GM18861 (cell line): ENCODE measurements at regions not wholly inside any gene's neighbourhood (a gene's known extent, or its start where the extent isn't known, plus 50 kb on each side); places are given as distances from the start of the nearest gene placed in this dataset.
"Not testable (repeated sequence)": the region's sequence is repeated elsewhere in the genome, so short reads cannot be mapped to it uniquely, and the experiment has no call there.

Experiments used
- ATAC-seq: cut with Tn5 transposase; IDR thresholded peaks from one replicate; pipeline ENCODE4 v1.9.1; 2021; ENCODE audit not compliant: unreplicated experiment

DNA sequence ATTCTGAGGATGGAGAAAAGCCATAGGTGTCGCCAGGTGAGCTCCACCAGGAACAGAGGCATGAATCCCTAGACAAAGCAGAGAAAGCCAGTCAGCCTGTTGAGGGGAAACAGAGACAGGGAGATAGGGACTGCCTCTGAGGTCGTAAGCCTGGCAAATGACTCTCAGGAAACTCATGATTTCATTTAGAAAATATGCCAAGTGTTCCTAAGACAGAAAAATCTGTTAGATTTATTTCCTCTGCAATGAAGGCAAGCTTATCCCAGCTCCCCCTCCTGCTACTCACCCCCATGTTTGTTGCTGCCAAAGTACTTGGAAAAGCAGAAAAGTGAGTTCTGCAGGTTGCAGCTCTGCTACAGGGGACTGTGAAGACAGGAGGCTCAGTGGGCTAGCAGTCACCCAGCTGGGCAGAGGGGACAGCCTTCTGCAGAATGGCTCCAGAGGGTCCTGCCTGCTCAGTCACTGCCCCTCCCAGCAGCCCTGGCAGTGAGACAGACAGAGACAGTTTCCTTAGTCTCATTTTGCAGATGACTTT is 184.3 kb downstream of the ADRA2A start:
- ATAC-seq = no peak

DNA sequence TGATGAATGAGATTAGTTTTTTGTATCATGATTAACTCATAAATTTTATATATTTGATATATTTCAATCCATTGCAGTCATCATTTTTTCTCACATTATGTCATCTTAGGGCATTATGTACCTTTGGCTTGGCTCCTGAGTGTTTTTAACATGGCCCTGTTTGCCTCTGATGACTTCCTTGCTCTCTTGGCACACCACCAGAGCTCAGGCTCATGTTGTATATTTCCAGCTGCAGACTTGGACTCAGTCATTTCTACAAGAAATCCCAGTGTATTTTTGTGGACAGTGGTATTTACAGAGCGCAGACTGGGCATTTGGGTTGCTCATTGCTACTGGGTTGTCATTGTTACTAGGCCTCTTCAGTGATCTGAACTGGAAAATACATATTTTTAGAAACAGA is 188.5 kb downstream of the ADRA2A start:
- no peak for ATAC-seq

DNA sequence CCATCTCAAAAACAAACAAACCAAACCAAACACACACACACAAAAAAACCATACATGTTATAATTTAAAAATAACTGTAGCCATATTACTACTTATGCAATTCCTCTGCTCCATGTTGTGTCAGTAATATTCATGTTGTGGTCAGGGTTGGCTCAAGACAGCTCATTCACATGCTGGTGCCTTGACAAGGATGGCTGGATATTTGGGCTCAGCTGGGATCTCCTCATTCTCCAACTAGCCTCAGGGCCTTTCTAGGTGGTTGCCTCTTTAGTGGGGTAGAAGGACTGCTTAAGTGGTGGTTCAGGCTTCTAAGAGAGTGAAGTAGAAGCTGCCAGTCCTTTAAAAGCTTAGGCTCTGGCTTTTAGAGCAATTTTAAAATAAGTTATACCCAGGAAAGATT is 189.3 kb downstream of the ADRA2A start:
- ATAC-seq = no peak

DNA sequence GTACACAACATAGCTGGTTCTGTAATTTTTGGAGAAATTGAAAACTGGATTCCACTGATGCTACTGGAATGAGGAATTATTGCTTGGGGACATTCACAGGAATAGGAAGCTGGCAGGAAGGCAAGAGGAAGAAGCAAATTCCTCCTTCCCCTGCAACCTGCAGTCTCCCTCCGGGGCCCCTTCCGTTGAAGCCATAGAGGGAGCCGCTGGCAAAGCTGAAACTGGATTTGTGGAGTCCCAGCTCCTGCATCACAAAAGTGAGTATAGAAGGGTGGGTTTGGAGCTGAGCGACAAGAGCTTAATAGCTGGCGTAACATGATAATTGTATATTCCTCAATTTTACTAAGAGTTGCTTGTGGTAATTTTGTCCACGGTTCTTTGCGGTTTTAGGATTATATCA is 190.8 kb downstream of the ADRA2A start:
- no peak for ATAC-seq

DNA sequence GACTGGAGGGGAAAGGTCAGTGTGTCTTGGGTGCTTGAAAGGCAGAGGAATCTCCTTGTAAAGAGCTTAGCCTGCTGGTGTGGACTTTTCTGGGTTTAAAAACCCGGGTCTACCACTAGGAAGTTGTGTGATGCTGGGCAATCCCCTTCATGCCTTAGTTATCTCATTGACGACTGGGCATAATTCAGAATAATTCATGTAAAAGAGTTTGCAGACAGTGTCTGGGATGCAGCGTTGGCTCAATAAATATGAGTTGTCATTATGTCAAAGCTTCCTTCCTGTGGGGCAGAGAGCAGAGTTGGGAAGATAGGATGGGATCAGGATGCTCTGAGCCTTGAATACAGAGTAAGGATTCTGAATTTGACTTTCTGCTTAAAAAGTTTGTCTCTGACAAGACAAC is 196.4 kb downstream of the ADRA2A start:
- no peak for ATAC-seq

DNA sequence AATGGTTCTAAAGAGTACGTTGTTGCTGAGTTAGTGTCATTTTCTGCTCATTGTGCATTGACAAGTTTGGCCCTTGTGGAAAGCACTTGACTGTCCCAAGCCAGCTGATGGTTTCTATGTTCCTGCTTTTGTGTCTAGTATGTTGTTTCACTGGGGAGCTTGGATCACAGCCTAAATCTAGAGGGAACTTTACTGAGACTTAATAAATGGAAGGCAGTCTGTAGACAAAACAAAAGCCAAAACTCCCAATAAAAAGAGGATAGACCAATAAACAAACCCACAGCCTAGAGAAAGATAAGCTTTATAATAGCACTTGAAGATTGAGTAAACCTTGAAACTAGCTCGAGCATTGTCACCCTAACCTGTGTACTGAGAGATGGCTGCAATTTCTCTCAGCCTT is 196.8 kb downstream of the ADRA2A start:
- ATAC-seq = no peak

DNA sequence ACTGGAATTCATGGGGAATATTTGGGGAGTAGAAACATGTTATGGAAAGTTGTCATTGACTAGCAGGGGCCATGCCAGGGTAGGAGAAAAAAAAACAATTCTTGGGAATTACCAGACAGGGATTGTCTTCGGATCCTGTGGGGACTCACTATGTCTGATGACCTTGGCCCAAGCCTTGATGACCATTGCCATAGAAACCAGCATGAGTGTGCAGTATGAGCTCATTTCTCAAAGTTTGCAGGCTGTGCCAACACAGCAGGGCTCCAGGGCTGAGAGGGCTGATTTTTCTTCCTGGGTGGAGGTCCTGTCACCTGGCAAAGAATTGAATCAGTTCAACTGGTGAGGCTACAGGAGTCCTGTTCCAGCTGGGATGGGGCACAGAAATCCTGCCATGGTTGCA is 198.3 kb downstream of the ADRA2A start:
- ATAC-seq = no peak

DNA sequence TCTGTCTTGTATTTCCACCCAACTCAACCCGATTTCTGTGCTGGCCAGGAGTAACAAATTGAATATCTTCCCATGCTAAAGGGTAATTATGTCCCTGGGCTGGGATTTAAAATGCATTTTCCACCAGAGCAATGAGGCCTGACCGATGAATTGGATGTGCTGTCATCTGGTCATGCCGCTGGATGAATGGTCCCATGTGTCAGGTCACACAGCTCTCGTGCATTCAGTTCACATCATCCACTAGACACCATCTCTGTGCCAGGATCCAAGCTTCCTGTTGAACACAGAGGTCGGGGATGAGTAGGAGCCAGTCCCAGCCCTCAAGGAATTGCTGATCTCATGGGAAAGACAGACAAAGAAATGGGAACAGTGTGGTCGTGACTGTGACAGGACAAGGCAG is 200.8 kb downstream of the ADRA2A start:
- ATAC-seq = no peak

DNA sequence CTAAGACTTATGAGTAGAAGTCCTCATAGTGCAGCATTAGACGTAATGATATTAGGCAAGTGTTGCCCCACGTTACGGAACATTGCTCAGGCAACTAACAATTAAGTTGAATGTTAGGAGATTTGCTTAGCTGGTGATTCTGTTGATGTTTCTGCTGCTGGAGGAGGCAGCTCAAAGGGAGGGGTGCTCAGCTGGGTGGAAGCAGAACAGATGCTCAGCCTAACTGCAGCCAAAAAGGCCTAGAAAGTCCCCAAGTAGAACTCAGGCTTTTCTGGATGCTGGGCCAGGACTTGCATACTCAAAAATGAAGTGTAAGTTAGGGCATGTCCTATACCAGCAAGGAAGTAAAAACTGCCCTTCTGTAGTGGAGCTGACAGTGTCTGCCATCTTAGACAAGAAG is 201.4 kb downstream of the ADRA2A start:
- no peak for ATAC-seq

DNA sequence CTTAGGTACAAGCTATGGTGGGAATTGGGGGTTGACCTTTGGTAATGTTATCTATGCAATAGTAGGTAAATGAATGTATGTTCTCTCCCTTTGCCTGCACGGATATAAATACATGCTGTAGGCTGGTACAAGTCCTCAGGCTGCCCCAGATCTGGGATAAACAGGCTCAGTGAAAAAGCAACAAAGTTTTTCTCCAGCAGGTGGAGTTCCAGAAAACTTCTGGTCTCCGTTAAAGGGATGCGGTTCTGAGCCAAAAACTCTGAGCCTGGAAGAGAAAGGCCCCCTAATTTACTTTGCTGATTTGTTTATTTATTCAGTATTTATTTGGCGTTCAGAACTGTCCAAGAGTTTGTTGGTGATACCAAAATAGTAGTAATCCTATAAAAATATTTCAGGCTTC is 204.7 kb downstream of the ADRA2A start:
- ATAC-seq = no peak

DNA sequence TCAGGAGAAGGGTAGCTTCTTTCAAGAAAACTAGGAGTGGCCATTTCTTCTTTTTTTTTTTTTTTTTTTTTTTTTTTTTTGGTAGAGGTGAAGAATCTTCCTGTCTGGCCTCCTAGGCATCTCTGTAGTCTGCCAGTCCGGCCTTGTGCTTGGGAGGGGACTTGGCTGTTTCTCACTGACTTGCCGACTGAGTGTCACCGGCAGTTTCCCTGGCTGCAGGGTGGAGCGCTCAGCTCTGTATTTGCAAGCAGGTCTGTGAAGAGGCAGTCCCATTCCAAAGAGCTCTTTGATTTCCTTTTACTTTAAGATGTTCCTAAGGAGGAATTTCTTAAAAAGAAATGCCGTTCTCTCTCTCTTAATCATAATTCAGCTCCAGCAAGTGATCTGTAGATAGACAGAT is 212.6 kb downstream of the ADRA2A start:
- ATAC-seq = no peak

DNA sequence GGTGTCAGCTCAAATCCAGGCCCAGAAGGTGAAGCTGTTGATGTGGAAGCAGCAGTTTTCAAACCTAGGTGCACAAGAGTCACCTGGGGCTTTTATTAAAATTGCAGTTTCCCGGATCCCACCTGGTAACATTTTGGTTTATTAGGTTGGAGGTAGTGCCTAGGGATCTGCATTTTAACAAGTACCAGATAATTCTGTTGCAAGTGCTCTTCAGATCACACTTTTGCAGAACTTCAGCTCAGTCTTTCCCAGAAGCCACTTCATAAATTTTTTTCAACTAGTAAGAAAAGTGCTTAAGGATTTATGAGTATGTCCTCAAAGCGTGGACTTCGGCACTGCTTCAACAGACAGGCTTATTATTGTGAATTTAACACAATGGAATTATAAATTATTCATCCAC is 213.8 kb downstream of the ADRA2A start:
- ATAC-seq = no peak

DNA sequence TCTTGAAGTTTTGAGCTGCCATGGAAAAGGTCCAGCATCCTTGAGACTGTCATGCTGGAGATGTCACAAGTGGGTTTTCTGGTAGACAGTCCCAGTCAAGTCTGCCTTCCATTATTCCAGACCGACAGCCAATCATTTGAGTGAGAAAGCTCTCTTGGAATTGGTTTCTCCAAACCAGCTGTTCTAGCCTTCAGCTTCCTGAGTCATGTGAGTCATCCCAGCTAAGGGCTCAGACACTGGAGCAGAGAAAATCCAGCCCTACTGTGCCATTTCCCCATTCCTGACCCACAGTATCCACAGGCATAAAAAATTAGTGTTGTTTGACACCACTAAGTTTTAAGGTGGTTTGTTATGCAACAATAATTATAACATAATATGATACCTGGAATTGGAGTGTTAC is 219.0 kb downstream of the ADRA2A start:
- no peak for ATAC-seq

DNA sequence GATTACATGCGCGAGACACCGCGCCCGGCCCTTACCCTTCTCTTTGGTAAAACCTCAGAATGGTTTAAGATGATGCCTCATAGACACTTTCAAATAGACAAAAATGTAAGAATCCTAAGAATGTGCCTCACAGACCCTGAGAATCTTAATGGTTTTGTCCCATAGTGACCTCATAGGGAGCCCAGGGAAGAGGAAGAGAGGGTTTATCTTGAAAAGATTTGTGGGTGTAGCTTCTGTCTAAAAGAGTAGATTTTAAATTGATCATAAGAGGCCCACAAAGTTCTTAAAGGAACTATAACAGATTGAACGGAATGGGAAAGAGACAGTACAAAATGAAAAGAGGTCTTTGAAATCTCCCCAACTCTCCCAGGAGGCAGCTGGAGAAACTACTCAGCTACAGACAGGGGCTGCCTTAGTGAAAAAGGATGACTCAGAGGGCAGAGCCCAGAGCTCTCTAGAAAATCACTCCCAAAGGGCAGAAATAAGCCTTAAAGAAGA is 220.6 kb downstream of the ADRA2A start:
- ATAC-seq = no peak

DNA sequence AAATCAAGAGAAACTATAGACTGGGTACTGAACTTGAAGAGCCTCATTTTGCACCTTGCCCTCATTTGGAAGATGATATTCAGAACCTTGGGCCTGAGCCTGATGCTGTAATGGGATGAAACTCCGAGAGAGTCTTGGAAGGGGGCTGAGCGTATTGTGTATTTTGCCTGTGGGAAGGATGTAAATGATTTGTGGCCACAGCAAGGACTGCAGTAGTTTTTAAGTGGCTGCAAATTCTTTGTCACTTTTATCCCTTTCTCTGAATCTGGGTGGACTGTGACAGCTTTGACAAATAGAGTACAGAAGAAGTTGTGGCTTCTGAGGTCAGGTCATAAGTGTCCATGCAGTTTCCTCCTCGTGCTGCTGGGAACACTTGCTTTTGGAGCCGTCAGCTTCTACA is 221.2 kb downstream of the ADRA2A start:
- no peak for ATAC-seq

DNA sequence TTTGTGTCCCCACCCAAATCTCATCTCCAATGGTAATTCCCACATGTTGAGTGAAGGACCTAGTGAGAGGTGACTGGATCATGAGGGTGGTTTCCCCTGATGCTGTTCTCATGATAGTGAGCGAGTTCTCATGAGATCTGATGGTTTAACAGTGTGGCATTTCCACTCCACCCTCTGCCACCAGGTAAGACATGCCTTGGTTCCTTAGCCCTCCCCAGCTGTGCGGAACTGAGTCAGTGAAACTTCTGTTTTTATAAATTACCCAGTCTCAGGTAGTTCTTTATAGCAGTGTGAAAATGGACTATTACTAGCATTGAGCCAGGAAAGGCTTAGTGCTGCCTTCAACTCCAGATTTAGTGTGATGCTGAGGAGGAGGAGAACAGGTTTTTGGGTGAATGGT is 222.2 kb downstream of the ADRA2A start:
- no peak for ATAC-seq

DNA sequence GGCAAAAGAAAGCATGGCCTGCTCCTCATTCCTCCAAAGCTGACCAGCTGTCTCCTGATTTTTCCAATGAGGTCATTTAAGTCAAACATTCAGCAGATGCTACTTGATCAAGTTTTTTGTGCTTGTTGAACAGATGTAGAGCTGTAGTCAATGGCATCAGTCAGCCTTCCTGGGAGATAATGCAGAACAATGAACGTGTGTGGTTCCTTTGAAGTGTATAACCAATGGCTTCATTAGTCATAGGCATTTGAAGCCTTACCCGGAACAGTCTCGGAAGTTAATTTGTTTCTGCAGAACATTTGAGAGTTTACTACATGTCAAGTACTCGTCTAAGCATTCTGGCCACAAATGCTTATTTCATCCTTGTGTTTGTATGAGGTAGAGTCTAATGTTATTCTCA is 227.1 kb downstream of the ADRA2A start:
- ATAC-seq = no peak

DNA sequence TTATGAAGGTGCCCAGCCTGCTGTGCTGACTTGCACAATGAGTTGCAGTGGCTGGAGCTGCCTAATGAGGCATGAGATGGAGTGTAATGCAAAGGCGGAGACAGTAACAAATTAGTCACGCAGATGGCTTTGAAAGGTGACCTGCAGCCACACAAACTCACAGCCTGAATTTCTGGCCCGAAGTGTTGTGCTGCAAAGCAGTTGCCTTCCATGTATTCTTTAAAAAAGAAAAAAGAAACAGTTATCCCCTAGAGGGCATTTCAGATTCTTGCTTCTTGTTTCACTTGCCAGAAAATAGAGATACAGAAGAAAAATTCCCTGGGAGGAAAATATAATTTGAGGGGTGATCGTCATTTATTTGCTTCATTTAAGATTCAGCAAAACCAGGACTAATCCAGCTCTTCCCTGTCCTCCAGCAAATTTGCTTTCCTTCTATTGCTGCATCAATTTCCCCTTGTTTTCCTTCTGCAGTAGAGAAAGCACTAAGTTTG is 239.9 kb downstream of the ADRA2A start:
- ATAC-seq = no peak

DNA sequence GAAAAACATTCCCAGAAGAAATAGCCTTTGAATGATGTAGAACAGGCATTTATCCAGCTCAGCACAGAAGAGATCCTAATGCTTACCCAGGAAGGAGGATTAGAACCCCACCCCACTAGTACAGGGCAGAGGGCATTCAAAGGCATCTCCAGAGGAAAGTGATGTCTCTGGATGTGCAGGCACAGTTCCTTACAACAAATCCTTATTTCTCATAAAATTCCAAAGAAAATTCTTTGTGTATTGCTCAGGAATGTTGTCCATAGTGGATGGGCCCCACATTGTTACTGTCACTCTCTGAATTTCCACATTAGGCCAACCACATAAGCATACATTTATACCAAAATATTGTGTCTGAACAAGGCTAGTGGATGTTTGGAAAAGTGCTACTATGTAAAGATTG is 243.0 kb downstream of the ADRA2A start:
- ATAC-seq = no peak

DNA sequence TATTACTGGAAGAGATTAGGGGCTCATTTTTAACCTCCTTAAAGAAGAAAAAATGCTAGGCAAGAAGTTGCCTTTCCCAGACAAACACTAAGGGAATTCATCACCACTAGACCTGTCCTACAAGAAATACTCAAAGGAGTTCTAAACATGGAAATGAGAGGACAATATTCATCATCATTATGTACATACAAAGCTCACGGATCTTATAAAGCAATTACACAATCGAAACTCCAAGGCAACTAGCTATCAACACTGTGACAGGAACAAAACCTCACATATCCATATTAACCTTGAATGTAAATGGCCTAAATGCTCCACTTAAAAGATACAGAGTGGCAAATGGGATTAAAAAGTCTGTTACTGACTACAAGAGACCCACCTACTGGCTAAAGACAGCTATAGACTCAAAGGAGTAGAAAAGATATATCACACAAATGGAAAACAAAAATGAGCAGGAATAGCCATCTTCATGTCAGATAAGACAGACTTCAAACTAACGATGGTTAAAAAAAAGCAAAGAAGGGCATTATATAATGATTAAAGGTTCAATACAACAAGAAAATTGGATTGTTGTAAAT is 246.6 kb downstream of the ADRA2A start:
- no peak for ATAC-seq

DNA sequence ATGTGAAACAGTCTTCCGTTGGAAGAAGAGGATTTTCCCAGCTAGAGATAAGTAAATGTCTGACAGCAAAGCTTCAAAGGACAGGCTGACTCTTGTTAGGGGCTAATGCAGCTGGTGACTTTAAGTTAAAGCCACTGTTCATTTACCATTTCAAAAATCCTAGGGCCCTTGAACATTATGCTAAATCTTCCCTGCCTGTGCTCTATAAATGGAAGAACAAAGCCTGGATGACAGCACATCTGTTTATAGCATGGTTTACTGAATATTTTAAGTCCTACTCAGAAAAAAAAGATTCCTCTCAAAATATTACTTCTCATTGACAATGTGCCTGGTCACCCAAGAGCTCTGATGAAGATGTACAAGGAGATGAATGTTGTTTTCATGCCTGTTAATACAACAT is 255.3 kb downstream of the ADRA2A start:
- ATAC-seq = not testable (repeated sequence)

DNA sequence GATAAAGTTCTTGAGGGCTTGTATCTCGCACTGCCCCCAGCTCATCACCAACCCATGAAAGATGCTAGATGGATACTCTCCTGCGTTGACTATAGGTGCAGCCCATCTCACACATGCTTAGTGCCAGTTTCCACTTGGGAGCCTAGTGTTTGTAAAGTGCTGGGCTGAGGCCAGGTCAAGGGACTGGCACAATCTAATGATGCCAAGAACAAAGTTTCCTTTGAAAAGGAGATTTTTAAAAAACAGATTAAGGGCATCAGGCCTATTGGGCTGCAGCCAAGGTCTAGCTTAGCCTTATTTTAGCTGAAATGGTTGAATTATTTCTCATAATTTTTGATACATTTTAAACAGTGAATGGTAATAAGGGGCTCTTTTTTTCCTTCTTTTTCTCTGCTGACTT is 259.0 kb downstream of the ADRA2A start:
- no peak for ATAC-seq

DNA sequence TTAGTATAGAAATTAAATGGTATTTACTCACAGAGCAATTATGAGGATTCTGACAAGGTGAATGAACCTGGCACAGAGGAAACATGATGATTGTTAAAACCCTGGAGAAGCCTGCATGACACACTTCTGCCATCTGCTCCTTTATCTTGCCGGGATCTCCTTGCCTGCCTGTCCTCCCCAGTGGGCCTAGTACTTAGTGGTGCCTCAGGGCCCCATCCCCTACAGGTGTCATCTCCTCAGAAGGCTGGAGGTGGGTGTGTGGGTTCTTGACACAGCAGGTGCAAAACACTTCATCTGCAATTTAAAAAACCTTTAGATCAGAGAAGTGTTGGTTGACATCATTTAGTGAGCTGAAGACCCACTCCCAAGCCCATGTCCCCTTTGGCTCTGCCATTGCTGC is 261.2 kb downstream of the ADRA2A start:
- no peak for ATAC-seq
